GM23338 (cell line): ENCODE measurements at regions not wholly inside any gene's neighbourhood (a gene's known extent, or its start where the extent isn't known, plus 50 kb on each side); places are given as distances from the start of the nearest gene placed in this dataset.

Experiments
- ATAC-seq: fragments of 200-7000 bp; cut with Tn5 transposase; 3 replicates; pipeline ENCODE4 v1.9.1; 2020
- DNase-seq: peaks from one replicate; pipeline ENCODE4 v3.0.0-alpha.2; 2015; ENCODE audit warnings: low spot score
- H2AFZ ChIP-seq: fragments of 200-600 bp; sonication (generic); 2 replicates; pipeline ENCODE4 v1.8.0; 2016; ENCODE audit warnings: antibody characterized with exemption, mild to moderate bottlenecking, moderate library complexity
- H3F3A ChIP-seq: fragments of 200-600 bp; sonication (generic); replicated peaks from 2 replicates; pipeline ENCODE4 v1.8.0; 2017; ENCODE audit warnings: antibody characterized with exemption, mixed run types, low read depth
- H3K27ac ChIP-seq: fragments of 200-600 bp; sonication (generic); 2 replicates; pipeline ENCODE4 v1.6.1; 2016; ENCODE audit warnings: low read depth
- H3K27me3 ChIP-seq: fragments of 200-600 bp; sonication (generic); 2 replicates; pipeline ENCODE4 v1.8.0; 2016; ENCODE audit warnings: mild to moderate bottlenecking, mixed run types, moderate library complexity; ENCODE audit not compliant: insufficient read depth
- H3K36me3 ChIP-seq: fragments of 200-600 bp; sonication (generic); 2 replicates; pipeline ENCODE4 v1.8.0; 2016; ENCODE audit warnings: mild to moderate bottlenecking; ENCODE audit not compliant: insufficient read depth
- H3K4me1 ChIP-seq: fragments of 200-600 bp; sonication (generic); 2 replicates; pipeline ENCODE4 v1.8.0; 2016; ENCODE audit warnings: mild to moderate bottlenecking, moderate library complexity; ENCODE audit not compliant: insufficient read depth
- H3K4me2 ChIP-seq: fragments of 200-600 bp; sonication (generic); 2 replicates; pipeline ENCODE4 v1.7.1; 2017; ENCODE audit warnings: mixed run types
- H3K4me3 ChIP-seq: fragments of 200-600 bp; sonication (generic); 2 replicates; pipeline ENCODE4 v1.6.1; 2016; ENCODE audit warnings: mixed run types
- H3K79me2 ChIP-seq: fragments of 200-600 bp; sonication (generic); replicated peaks from 2 replicates; pipeline ENCODE4 v1.8.0; 2017; ENCODE audit warnings: mild to moderate bottlenecking; ENCODE audit not compliant: insufficient read depth
- H3K9me2 ChIP-seq: fragments of 200-600 bp; sonication (generic); 2 replicates; pipeline ENCODE4 v1.8.0; 2017; ENCODE audit not compliant: insufficient read depth
- H4K20me1 ChIP-seq: fragments of 200-600 bp; sonication (generic); replicated peaks from 2 replicates; pipeline ENCODE4 v1.8.0; 2017; ENCODE audit warnings: mild to moderate bottlenecking; ENCODE audit not compliant: insufficient read depth
- H3K27ac Mint-ChIP-seq: 2 replicates; pipeline ENCODE4 v1.8.0; 2020; ENCODE audit warnings: inconsistent platforms, mild to moderate bottlenecking, moderate library complexity, mixed read lengths
- H3K27me3 Mint-ChIP-seq: 3 replicates; pipeline ENCODE4 v1.8.0; 2022; ENCODE audit warnings: low read depth, mild to moderate bottlenecking, moderate library complexity, mixed read lengths, inconsistent platforms; ENCODE audit not compliant: insufficient read depth, poor library complexity
- H3K36me3 Mint-ChIP-seq: 3 replicates; pipeline ENCODE4 v1.8.0; 2021; ENCODE audit warnings: low read depth, mild to moderate bottlenecking, inconsistent platforms, moderate library complexity, mixed read lengths
- H3K4me1 Mint-ChIP-seq: 3 replicates; pipeline ENCODE4 v1.8.0; 2020; ENCODE audit warnings: mild to moderate bottlenecking, inconsistent platforms, mixed read lengths
- H3K4me3 Mint-ChIP-seq: 3 replicates; pipeline ENCODE4 v1.8.0; 2021; ENCODE audit warnings: moderate library complexity, mild to moderate bottlenecking, inconsistent platforms, mixed read lengths
- H3K9me3 Mint-ChIP-seq: 3 replicates; pipeline ENCODE4 v1.8.0; 2020; ENCODE audit warnings: moderate library complexity, mild to moderate bottlenecking, inconsistent platforms, mixed read lengths
- CTCF ChIP-seq, 2 experiments: fragments of 200-600 bp in 1 of 2; sonication (generic) in 1 of 2; conservative IDR thresholded peaks; 2 replicates each; pipeline versions ENCODE4 v1.5.1 to v1.6.1; 2016 to 2017; ENCODE audit warnings: antibody characterized with exemption in 2 of 2, low read depth in 2 of 2, mild to moderate bottlenecking in 2 of 2, moderate library complexity in 1 of 2
- ETS1 ChIP-seq: IDR thresholded peaks from 2 replicates; pipeline ENCODE4 v1.6.1; 2016; ENCODE audit warnings: antibody characterized with exemption
- EZH2 ChIP-seq: fragments of 200-600 bp; sonication (generic); IDR thresholded peaks from one replicate; pipeline ENCODE4 v1.8.0; 2017; ENCODE audit warnings: antibody characterized with exemption, mild to moderate bottlenecking, low read depth; ENCODE audit not compliant: unreplicated experiment
- EZH2phosphoT487 ChIP-seq: fragments of 200-600 bp; sonication (generic); IDR thresholded peaks from one replicate; pipeline ENCODE4 v1.8.1; 2018; ENCODE audit warnings: antibody characterized with exemption; ENCODE audit not compliant: unreplicated experiment
- POLR2AphosphoS5 ChIP-seq: IDR thresholded peaks from 2 replicates; pipeline ENCODE4 v1.6.1; 2016; ENCODE audit warnings: antibody characterized with exemption, low read depth
- REST ChIP-seq: IDR thresholded peaks from one replicate; pipeline ENCODE4 v1.6.1; 2018; ENCODE audit warnings: antibody characterized with exemption; ENCODE audit not compliant: unreplicated experiment
- STAT1 ChIP-seq: IDR thresholded peaks from one replicate; pipeline ENCODE4 v1.6.1; 2016; ENCODE audit warnings: antibody characterized with exemption; ENCODE audit not compliant: unreplicated experiment
- ZNF114 ChIP-seq: fragments of 250-450 bp; sonication (Bioruptor Pico); IDR thresholded peaks from 2 replicates; pipeline ENCODE4 v1.5.0; 2020; ENCODE audit warnings: mild to moderate bottlenecking, moderate library complexity
- ZNF462 ChIP-seq: fragments of 250-450 bp; sonication (Bioruptor Pico); IDR thresholded peaks from 2 replicates; pipeline ENCODE4 v1.5.0; 2020; ENCODE audit warnings: mild to moderate bottlenecking, moderate library complexity

- TF ChIP-seq ZNF462 = no peak
Measured at GRCh38 chr5:14930486-14930885, 58.9 kb upstream of the ANKH start (continued).

GRCh38 chr5:14929293-14930065 lies 57.9 kb upstream of the ANKH start:
- Histone ChIP-seq H3K4me2 (no peak overlapping the region), H3K9me2 (no peaks in the 10 kb centered on the region), H3K4me1 (no peaks in the 10 kb centered on the region), H2AFZ (no peak overlapping the region), H3K27ac (no peak overlapping the region), H3K79me2 (no peaks in the 10 kb centered on the region), H3K27me3 (no peaks in the 10 kb centered on the region), H3K4me3 (no peak overlapping the region), H4K20me1 (no peaks in the 10 kb centered on the region), H3F3A (no peaks in the 10 kb centered on the region), H3K36me3 (no peaks in the 10 kb centered on the region)
- no peak for DNase-seq
- no peak for ATAC-seq
- Mint-ChIP-seq H3K27me3 (peaks cover 2% of the 10 kb centered on the region), H3K27ac (no peak overlapping the region), H3K4me1 (no peaks in the 10 kb centered on the region), H3K36me3 (no peaks in the 10 kb centered on the region), H3K4me3 (no peak overlapping the region), H3K9me3 (no peaks in the 10 kb centered on the region)
- no peak for TF ChIP-seq ETS1
- TF ChIP-seq EZH2 = no peak
- TF ChIP-seq ZNF114 = no peak
- no peak for TF ChIP-seq STAT1
- no peak for TF ChIP-seq EZH2phosphoT487
- no peak for TF ChIP-seq REST
- no peak for TF ChIP-seq CTCF (conservative IDR thresholded peaks at IDR 0.05; ENCODE audit: low read depth in 2 of 2)
- no peak for TF ChIP-seq POLR2AphosphoS5
